HEK293 (cell line): ENCODE measurements at regions not wholly inside any gene's neighbourhood (a gene's known extent, or its start where the extent isn't known, plus 50 kb on each side); places are given as distances from the start of the nearest gene placed in this dataset.

Experiments
- CTCF ChIA-PET: fragments of 350-600 bp; formaldehyde crosslinking; extraction: SDS; loops from one replicate; lab custom pipeline; 2021; ENCODE audit warnings: antibody characterized with exemption; lab: Yijun Ruan, JAX
- POLR2A ChIA-PET: fragments of 300-600 bp; formaldehyde crosslinking; extraction: SDS; loops from one replicate; lab custom pipeline; 2020; ENCODE audit warnings: antibody characterized with exemption, inconsistent platforms; lab: Yijun Ruan, JAX
- H3K27ac ChIP-seq: fragments of 200-500 bp; sonication (Bioruptor generic); 2 replicates; pipeline ENCODE4 v1.5.1; 2014; ENCODE audit warnings: low read depth, low read length, control low read depth, inconsistent platforms; ENCODE audit errors: extremely low read depth
- H3K36me3 ChIP-seq, 2 experiments: fragments of 200-500 bp in 1 of 2; sonication (Bioruptor generic) in 1 of 2; 1 replicate in 1 of 2; 2 replicates in 1 of 2; pipeline ENCODE4 v1.5.1; 2014 to 2017; ENCODE audit warnings: inconsistent platforms in 2 of 2, low read length in 2 of 2; ENCODE audit not compliant: control insufficient read depth in 2 of 2, insufficient read depth in 1 of 2
- H3K4me1 ChIP-seq: fragments of 200-500 bp; sonication (Bioruptor generic); 2 replicates; pipeline ENCODE4 v1.5.1; 2014; ENCODE audit warnings: mild to moderate bottlenecking, low read length, inconsistent platforms; ENCODE audit not compliant: control insufficient read depth, insufficient read depth
- H3K4me3 ChIP-seq: 2 replicates; pipeline ENCODE4 v1.5.1; 2011; ENCODE audit warnings: low read depth, mild to moderate bottlenecking, control low read depth, low read length, moderate library complexity
- H3K9me3 ChIP-seq: fragments of 200-500 bp; sonication (Bioruptor generic); 2 replicates; pipeline ENCODE4 v1.5.1; 2014; ENCODE audit warnings: low read depth, low read length, inconsistent platforms; ENCODE audit not compliant: control insufficient read depth, insufficient read depth
- EGR2 ChIP-seq: fragments of 450-650 bp; formaldehyde crosslinking; IDR thresholded peaks from 2 replicates; pipeline ENCODE4 v1.5.1; 2016; ENCODE audit warnings: low read depth, missing biosample characterization, missing genetic modification characterization
- HOXD13 ChIP-seq: sonication (generic); formaldehyde crosslinking; IDR thresholded peaks from 2 replicates; pipeline ENCODE4 v1.8.0; 2022; ENCODE audit warnings: missing genetic modification reagents, borderline replicate concordance
- KLF17 ChIP-seq: fragments of 450-650 bp; formaldehyde crosslinking; IDR thresholded peaks from 2 replicates; pipeline ENCODE4 v1.5.1; 2016; ENCODE audit warnings: missing biosample characterization, missing genetic modification characterization
- KLF8 ChIP-seq: fragments of 450-650 bp; formaldehyde crosslinking; IDR thresholded peaks from 2 replicates; pipeline ENCODE4 v1.5.1; 2016; ENCODE audit warnings: missing biosample characterization, missing genetic modification characterization
- OSR2 ChIP-seq: fragments of 450-650 bp; formaldehyde crosslinking; IDR thresholded peaks from 2 replicates; pipeline ENCODE4 v1.5.1; 2016; ENCODE audit warnings: missing biosample characterization, missing genetic modification characterization
- PRDM1 ChIP-seq: fragments of 450-650 bp; formaldehyde crosslinking; IDR thresholded peaks from 2 replicates; pipeline ENCODE4; 2016; ENCODE audit warnings: missing biosample characterization, missing genetic modification characterization
- PRDM6 ChIP-seq: fragments of 450-650 bp; formaldehyde crosslinking; IDR thresholded peaks from 2 replicates; pipeline ENCODE4 v1.5.1; 2017; ENCODE audit warnings: missing biosample characterization, missing genetic modification characterization
- RBAK ChIP-seq: fragments of 450-650 bp; formaldehyde crosslinking; IDR thresholded peaks from 2 replicates; pipeline ENCODE4 v1.5.1; 2016; ENCODE audit warnings: missing biosample characterization, missing genetic modification characterization
- SALL2 ChIP-seq: fragments of 450-650 bp; formaldehyde crosslinking; IDR thresholded peaks from 2 replicates; pipeline ENCODE4 v1.5.0; 2017; ENCODE audit warnings: missing biosample characterization, mild to moderate bottlenecking, missing genetic modification characterization, borderline replicate concordance
- ZBTB10 ChIP-seq: fragments of 450-650 bp; formaldehyde crosslinking; IDR thresholded peaks from 2 replicates; pipeline ENCODE4 v1.5.1; 2016; ENCODE audit warnings: missing biosample characterization, missing genetic modification characterization
- ZBTB7A ChIP-seq: fragments of 450-650 bp; formaldehyde crosslinking; IDR thresholded peaks from 2 replicates; pipeline ENCODE4 v1.5.1; 2016; ENCODE audit warnings: low read depth, missing biosample characterization, missing genetic modification characterization
- ZNF121 ChIP-seq: fragments of 450-650 bp; formaldehyde crosslinking; IDR thresholded peaks from 2 replicates; pipeline ENCODE4 v1.5.1; 2016; ENCODE audit warnings: missing biosample characterization, missing genetic modification characterization
- ZNF140 ChIP-seq: fragments of 450-650 bp; formaldehyde crosslinking; IDR thresholded peaks from 2 replicates; pipeline ENCODE4 v1.5.1; 2016; ENCODE audit warnings: missing biosample characterization, missing genetic modification characterization
- ZNF18 ChIP-seq: fragments of 450-650 bp; formaldehyde crosslinking; IDR thresholded peaks from 2 replicates; pipeline ENCODE4 v1.5.1; 2016; ENCODE audit warnings: missing biosample characterization, missing genetic modification characterization
- ZNF2 ChIP-seq: fragments of 450-650 bp; formaldehyde crosslinking; IDR thresholded peaks from 2 replicates; pipeline ENCODE4 v1.5.1; 2016; ENCODE audit warnings: missing biosample characterization, missing genetic modification characterization
- ZNF24 ChIP-seq: fragments of 450-650 bp; formaldehyde crosslinking; IDR thresholded peaks from 2 replicates; pipeline ENCODE4 v1.5.1; 2016; ENCODE audit warnings: missing biosample characterization, missing genetic modification characterization
- ZNF324 ChIP-seq: fragments of 450-650 bp; formaldehyde crosslinking; IDR thresholded peaks from 2 replicates; pipeline ENCODE4 v1.5.1; 2016; ENCODE audit warnings: missing biosample characterization, missing genetic modification characterization
- ZNF341 ChIP-seq: fragments of 450-650 bp; formaldehyde crosslinking; IDR thresholded peaks from 2 replicates; pipeline ENCODE4; 2016; ENCODE audit warnings: low read depth, missing biosample characterization, missing genetic modification characterization
- ZNF416 ChIP-seq: fragments of 450-650 bp; formaldehyde crosslinking; IDR thresholded peaks from 2 replicates; pipeline ENCODE4 v1.5.1; 2016; ENCODE audit warnings: missing biosample characterization, missing genetic modification characterization
- ZNF529 ChIP-seq: fragments of 450-650 bp; formaldehyde crosslinking; IDR thresholded peaks from 2 replicates; pipeline ENCODE4 v1.5.1; 2017; ENCODE audit warnings: missing genetic modification characterization, missing biosample characterization; ENCODE audit not compliant: insufficient replicate concordance
- ZNF530 ChIP-seq: fragments of 450-650 bp; formaldehyde crosslinking; IDR thresholded peaks from 2 replicates; pipeline ENCODE4 v1.5.1; 2016; ENCODE audit warnings: low read depth, missing biosample characterization, missing genetic modification characterization
- ZNF549 ChIP-seq: fragments of 450-650 bp; IDR thresholded peaks from 2 replicates; pipeline ENCODE4 v1.5.1; 2018; ENCODE audit warnings: missing biosample characterization, missing genetic modification characterization, mild to moderate bottlenecking, inconsistent platforms, moderate library complexity
- ZNF596 ChIP-seq: fragments of 450-650 bp; IDR thresholded peaks from 2 replicates; pipeline ENCODE4 v1.5.0; 2018; ENCODE audit warnings: missing biosample characterization, mild to moderate bottlenecking, missing genetic modification characterization, moderate library complexity
- ZNF624 ChIP-seq: fragments of 450-650 bp; formaldehyde crosslinking; IDR thresholded peaks from 2 replicates; pipeline ENCODE4 v1.5.1; 2017; ENCODE audit warnings: missing biosample characterization, missing genetic modification characterization
- ZNF76 ChIP-seq: fragments of 450-650 bp; formaldehyde crosslinking; IDR thresholded peaks from 2 replicates; pipeline ENCODE4; 2016; ENCODE audit warnings: low read depth, missing biosample characterization, missing genetic modification characterization, borderline replicate concordance
- ZNF768 ChIP-seq: fragments of 450-650 bp; formaldehyde crosslinking; IDR thresholded peaks from 2 replicates; pipeline ENCODE4 v1.5.1; 2018; ENCODE audit warnings: missing biosample characterization, mild to moderate bottlenecking, missing genetic modification characterization
- ZNF785 ChIP-seq: fragments of 450-650 bp; formaldehyde crosslinking; IDR thresholded peaks from 2 replicates; pipeline ENCODE4 v1.5.1; 2016; ENCODE audit warnings: missing biosample characterization, missing genetic modification characterization
- ZNF843 ChIP-seq: fragments of 450-650 bp; formaldehyde crosslinking; IDR thresholded peaks from 2 replicates; pipeline ENCODE4 v1.5.1; 2016; ENCODE audit warnings: missing biosample characterization, missing genetic modification characterization
- ZSCAN5A ChIP-seq: fragments of 450-650 bp; formaldehyde crosslinking; IDR thresholded peaks from 2 replicates; pipeline ENCODE4 v1.5.1; 2016; ENCODE audit warnings: missing biosample characterization, missing genetic modification characterization

GRCh38 chr1:4127592-4128140 is 227.6 kb upstream of the C1orf174 start:
- H3K36me3 ChIP-seq: no peaks in the 10 kb centered on the region
- no peaks in the 10 kb centered on the region for H3K4me1 ChIP-seq
- H3K27ac ChIP-seq: no peak overlapping the region
- H3K9me3 ChIP-seq: no peaks in the 10 kb centered on the region
- TF ChIP-seq ZNF843 (tag by site-specific recombination): no peak
- no peak for TF ChIP-seq PRDM1
- TF ChIP-seq SALL2 (tag by site-specific recombination): no peak
- no peak for TF ChIP-seq ZBTB7A (tag by site-specific recombination)
- no peak for TF ChIP-seq ZNF530 (tag by site-specific recombination)
- no peak for TF ChIP-seq ZNF140 (tag by site-specific recombination)
- no peak for TF ChIP-seq HOXD13
- TF ChIP-seq RBAK: no peak
- TF ChIP-seq ZNF624: no peak
- no peak for TF ChIP-seq ZNF768 (tag by site-specific recombination)
- TF ChIP-seq PRDM6 (tag by site-specific recombination): no peak
- TF ChIP-seq ZSCAN5A (tag by site-specific recombination): no peak
- TF ChIP-seq ZNF416 (tag by site-specific recombination): no peak
- TF ChIP-seq, all 188 proteins: peak for 0
- ChIA-PET POLR2A (no interaction called here), CTCF (interaction anchor here (0.7 kb wide), 1 partner anchor 333 kb away, joined by 3 read pairs; no protein-coding TSS in a partner anchor)
- no peak overlapping the region for H3K4me3 ChIP-seq

GRCh38 chr1:4128616-4129015 is 228.5 kb upstream of the C1orf174 start:
- ChIA-PET CTCF (no interaction called here), POLR2A (no interaction called here)
- no peaks in the 10 kb centered on the region for H3K36me3 ChIP-seq
- H3K9me3 ChIP-seq: no peaks in the 10 kb centered on the region
- TF ChIP-seq KLF8 (tag by site-specific recombination) (no peak), ZNF18 (tag by site-specific recombination) (no peak), EGR2 (no peak), ZNF341 (tag by site-specific recombination) (no peak), ZNF24 (tag by site-specific recombination) (no peak), OSR2 (tag by site-specific recombination) (no peak), ZBTB10 (tag by site-specific recombination) (no peak), ZNF549 (no peak), ZNF121 (tag by site-specific recombination) (no peak), ZNF596 (no peak), ZNF2 (tag by site-specific recombination) (no peak), ZNF324 (tag by site-specific recombination) (no peak), ZNF76 (tag by site-specific recombination) (no peak), ZNF785 (tag by site-specific recombination) (no peak), KLF17 (tag by site-specific recombination) (no peak), ZNF529 (no peak)
- H3K4me3 ChIP-seq: no peak overlapping the region
- no peaks in the 10 kb centered on the region for H3K4me1 ChIP-seq
- H3K27ac ChIP-seq: no peak overlapping the region
